GM21825 (cell line): ENCODE measurements at regions not wholly inside any gene's neighbourhood (a gene's known extent, or its start where the extent isn't known, plus 50 kb on each side); places are given as distances from the start of the nearest gene placed in this dataset.
"Not testable (repeated sequence)": the region's sequence is repeated elsewhere in the genome, so short reads cannot be mapped to it uniquely, and the experiment has no call there.

ENCODE experiments used
- ATAC-seq: cut with Tn5 transposase; IDR thresholded peaks from one replicate; pipeline ENCODE4 v1.9.1; 2021; ENCODE audit warnings: mild to moderate bottlenecking, moderate library complexity; ENCODE audit not compliant: unreplicated experiment

GRCh38 chr2:59249441-59250306, 1008.5 kb upstream of the FANCL start:
- ATAC-seq = no peak

DNA sequence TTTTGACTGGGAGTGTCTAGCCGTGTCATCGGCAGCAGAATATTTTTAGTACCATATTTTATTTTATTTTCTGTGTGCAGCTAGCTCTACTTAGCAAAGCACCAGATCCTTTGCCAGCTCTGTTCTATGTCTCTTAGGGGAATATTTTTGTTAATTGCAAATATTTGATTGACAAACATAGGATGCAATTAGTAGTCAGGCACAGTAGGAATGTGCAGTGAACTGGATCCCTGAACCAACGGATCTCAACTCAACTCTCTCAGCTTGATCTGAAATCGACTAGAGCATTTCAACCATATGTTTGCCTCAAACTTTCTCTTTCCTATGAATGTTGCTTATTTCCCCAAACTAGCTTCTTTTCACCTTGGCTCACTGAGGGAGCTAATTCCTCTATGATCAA, 998.0 kb upstream of the FANCL start:
- no peak for ATAC-seq

GRCh38 chr2:59237311-59237710, 996.2 kb upstream of the FANCL start:
- no peak for ATAC-seq

DNA sequence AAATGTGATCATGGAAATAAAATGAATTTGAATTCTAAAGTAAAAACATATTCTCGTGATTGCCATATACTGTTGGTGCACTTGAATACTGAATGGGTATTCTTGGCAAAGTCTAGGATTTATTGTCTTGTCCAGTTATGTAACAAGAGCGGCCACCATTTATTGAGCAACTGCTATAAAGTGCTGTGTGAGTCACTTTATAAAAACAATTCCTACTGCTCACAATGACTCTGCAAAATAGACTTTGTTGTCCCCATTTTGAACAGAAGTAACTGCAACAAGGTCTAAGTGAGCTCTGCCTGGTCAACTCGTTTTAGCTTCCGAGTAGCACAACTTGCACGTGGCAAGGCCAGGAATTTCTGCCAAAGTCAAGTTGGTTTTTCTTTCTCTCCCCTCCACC, 995.6 kb upstream of the FANCL start:
- ATAC-seq = no peak

- ATAC-seq = no peak
Observed at GRCh38 chr2:59233920-59234319, 992.8 kb upstream of the FANCL start.

GRCh38 chr2:59233448-59233847, 992.3 kb upstream of the FANCL start:
- ATAC-seq = no peak

GRCh38 chr2:59232394-59233165, 991.5 kb upstream of the FANCL start:
- peak; percentile 95 for ATAC-seq

DNA sequence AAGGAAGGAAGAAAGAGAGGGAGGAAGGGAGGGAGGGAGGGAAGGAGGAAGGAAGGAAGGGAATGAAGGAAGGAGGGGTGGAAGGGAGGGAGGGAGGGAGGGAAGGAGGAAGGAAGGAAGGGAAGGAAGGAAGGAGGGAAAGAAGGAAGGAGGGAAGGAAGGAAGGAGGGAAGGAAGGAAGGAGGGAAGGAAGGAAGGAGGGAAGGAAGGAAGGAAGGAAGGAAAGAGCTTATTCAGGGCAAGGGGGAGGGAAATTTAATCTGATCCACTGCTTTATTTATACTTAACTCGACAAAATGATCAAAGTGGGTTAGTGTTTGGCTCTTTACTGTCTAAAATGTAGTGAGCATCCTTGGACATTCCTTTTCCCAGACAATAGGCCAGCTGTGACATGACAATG, 985.2 kb upstream of the FANCL start:
- not testable (repeated sequence) for ATAC-seq

GRCh38 chr2:59223742-59224141, 982.6 kb upstream of the FANCL start:
- ATAC-seq = no peak

GRCh38 chr2:59217360-59217759, 976.2 kb upstream of the FANCL start:
- no peak for ATAC-seq

DNA sequence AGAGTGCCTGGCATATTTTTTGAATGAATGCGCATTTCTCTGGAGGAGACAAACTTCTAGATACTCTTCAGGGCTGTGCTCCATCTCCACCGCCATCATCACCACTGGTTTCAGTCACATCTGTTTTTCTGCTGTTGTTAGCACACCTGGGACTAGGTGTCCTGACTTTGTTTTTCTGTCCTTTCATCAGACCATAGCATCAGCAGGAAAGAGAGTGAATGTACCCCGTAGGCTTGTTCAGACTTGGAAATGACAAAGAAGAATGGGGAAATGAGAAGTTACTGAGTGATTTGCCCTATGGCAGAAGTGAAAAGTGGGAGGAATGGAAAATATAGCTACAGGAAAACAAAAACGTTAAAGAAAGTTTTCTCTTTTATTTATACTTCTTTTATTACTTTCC, 965.2 kb upstream of the FANCL start:
- ATAC-seq = no peak

GRCh38 chr2:59204040-59204439, 962.9 kb upstream of the FANCL start:
- no peak for ATAC-seq

GRCh38 chr2:59196491-59196890, 955.4 kb upstream of the FANCL start:
- ATAC-seq = no peak

DNA sequence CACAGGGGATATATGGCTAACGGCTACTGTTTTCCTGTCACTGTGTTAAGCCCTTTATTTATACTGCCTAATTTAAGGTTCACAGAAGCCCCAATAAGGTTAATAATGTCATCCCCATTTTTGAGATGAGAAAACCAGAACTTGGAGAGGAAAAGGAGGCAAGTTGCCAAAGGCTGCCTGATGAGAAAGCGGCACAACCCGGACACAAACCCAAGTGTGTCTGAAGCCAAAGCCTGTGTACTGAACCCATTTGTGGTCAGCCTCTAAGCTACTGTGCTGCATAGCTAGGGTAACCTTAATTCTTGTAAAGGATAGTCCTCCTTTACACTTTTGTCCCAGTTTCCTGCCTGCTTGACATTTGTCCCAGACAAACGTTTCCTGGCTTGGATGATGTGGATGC, 954.7 kb upstream of the FANCL start:
- ATAC-seq = no peak

DNA sequence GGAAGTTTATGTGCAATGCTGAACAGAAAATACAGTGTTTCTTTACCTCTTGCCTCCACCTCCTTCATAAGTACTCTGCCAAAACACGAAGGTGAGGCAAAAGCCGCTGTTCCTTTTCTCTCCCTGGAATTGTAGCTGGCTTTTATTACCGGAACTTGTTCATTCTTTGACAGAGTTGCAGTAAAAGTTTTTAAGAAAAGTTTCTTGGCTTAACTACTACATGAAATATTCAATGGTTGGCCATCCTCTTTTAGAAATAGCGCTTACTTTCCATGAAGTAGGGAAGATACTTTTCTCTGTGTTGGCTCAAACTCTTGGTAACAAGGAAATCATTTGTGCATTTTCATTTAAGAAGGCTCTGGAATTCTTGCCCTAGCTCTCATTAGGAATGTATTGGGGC, 950.7 kb upstream of the FANCL start:
- no peak for ATAC-seq

DNA sequence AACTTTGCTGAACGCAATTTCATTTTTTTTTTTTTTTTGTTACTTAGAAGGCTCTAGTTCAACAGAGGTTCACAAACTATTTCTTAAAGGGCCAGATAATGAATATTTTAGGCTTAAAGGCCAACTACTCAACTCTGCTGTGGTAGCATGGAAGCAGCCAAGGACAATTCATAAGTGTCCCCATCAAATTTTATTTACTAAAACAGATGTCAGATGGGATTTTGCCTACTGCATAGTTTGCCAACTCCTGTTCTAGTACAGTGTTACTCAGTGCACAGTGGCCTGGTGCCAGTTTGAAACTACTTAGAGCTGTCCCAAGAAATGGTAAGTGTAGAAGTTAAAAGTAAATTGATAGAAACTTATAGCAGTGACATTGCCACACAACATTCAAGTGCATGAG, 949.4 kb upstream of the FANCL start:
- ATAC-seq = no peak

GRCh38 chr2:59184276-59185020, 943.3 kb upstream of the FANCL start:
- ATAC-seq = no peak

GRCh38 chr2:59183070-59183469, 941.9 kb upstream of the FANCL start:
- no peak for ATAC-seq

DNA sequence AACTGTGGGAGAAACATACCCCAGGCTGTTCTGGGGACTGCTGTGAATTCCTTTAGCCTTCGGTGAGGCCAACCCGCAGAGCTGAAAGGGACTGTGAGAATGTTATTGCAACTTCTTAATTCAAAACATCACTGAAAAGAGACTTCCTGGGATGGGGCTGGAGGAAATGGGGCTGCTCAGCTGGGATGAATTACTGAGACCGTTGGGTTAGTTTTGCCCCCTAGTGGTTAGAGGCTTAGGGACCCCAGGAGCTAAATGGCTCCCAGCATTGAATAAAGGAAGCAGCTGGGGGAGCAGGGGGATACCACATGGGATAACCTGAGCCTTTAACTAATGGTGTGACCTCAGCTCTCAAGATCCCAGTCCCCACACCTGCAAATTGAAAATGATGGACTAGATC, 941.1 kb upstream of the FANCL start:
- ATAC-seq = no peak

DNA sequence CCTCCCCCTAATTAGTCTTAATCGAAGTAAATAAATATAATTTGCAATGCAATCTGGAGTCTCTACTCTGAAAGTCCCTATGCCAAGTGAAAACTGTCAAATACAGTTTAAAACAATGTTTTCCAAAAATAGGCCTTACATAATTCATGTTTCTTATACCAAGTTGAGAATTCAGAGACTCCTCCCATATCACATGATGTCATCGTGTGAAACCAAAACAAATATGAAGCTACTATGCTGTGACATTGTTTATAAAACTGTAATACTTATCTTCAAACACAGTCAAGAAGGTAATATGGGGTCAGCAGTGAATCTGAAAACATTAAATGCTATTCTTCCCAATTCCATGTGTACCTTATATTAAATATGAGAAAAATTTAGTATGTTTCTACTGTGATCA, 940.2 kb upstream of the FANCL start:
- ATAC-seq = no peak

DNA sequence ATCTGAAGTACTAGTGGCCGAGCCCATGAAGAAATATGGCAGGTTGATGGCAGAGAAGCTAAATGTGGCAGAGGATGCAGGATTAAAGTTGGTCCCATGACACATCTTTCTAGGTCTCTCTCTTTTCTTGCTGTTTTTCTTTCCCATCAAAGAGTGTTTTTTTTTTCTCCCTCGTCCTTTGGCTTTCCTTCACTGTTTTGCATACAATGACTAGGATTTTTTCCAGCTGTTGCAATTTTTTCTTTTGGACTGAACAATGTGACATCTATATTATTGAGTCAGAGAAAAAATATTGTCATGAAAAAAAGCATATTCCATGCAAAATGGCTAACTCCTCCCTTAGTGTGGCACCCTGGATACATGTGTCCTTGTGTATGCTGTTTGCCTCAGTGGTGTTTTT, 939.5 kb upstream of the FANCL start:
- no peak for ATAC-seq

DNA sequence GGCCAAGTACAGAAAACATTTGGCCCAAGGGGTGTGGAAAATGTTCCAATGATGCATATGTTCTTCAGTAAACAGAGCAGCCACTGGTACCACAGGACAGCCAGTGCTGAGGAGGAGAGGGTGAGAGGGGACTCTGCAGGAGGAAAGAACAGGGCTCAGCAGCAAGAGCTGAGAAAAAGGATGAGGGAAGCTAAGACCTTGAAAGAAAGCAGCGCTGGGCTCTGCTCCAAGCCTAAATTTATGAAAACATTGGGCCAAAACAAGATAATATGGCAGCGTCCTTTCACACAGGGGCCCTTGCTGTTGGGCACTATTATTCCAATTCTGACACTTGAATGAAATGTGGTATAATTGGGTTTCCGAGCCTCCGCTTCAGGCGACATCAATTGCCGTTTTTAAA, 939.0 kb upstream of the FANCL start:
- ATAC-seq = no peak
